ENCODE measurements at regions not wholly inside any gene's neighbourhood (a gene's known extent, or its start where the extent isn't known, plus 50 kb on each side); places are given as distances from the start of the nearest gene placed in this dataset.

DNA sequence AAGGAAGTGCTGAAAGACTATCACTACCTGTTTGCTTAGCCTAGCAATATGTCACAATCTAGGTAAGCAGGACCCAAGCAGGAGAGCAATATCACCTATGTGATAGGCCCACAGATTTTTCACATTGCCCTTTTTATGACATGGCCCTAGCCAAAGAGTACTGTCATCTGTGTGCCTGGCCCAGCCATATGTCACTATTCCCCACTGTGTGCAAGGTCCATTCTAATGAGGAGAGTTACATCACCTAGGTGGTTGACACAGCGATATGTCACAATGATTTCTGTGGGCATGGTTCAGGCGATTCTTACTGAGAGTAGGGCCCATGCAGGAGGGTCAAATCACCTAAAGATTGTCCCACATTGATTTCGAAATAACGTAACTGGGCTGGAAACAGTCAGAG lies 967.7 kb upstream of the AMELY start:
- TF ChIP-seq, protein P1, sequence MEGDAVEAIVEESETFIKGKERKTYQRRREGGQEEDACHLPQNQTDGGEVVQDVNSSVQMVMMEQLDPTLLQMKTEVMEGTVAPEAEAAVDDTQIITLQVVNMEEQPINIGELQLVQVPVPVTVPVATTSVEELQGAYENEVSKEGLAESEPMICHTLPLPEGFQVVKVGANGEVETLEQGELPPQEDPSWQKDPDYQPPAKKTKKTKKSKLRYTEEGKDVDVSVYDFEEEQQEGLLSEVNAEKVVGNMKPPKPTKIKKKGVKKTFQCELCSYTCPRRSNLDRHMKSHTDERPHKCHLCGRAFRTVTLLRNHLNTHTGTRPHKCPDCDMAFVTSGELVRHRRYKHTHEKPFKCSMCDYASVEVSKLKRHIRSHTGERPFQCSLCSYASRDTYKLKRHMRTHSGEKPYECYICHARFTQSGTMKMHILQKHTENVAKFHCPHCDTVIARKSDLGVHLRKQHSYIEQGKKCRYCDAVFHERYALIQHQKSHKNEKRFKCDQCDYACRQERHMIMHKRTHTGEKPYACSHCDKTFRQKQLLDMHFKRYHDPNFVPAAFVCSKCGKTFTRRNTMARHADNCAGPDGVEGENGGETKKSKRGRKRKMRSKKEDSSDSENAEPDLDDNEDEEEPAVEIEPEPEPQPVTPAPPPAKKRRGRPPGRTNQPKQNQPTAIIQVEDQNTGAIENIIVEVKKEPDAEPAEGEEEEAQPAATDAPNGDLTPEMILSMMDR (IDR thresholded peaks at IDR 0.05): no peak
- TF ChIP-seq POLR2A (IDR thresholded peaks at IDR 0.05) (no peak), POLR2AphosphoS5 (IDR thresholded peaks at IDR 0.05) (no peak)

Data from breast epithelium (tissue), 3 donors.